Activated CD8-positive, alpha-beta memory T cell treated with anti-CD3 and anti-CD28 coated beads for 4 hours (primary cell): ENCODE measurements at regions not wholly inside any gene's neighbourhood (a gene's known extent, or its start where the extent isn't known, plus 50 kb on each side); places are given as distances from the start of the nearest gene placed in this dataset.

ENCODE experiments used
- DNase-seq, 2 donors: peaks; one replicate each; pipeline ENCODE4 v3.0.0-alpha.2; 2020; ENCODE audit warnings: low read depth in 2 of 2

GRCh38 chr20:39830903-39831302 lies 858.1 kb downstream of the MAFB start:
- DNase-seq = no peak

GRCh38 chr20:39829661-39830060 lies 859.4 kb downstream of the MAFB start:
- no peak for DNase-seq

GRCh38 chr20:39829256-39829655 lies 859.8 kb downstream of the MAFB start:
- no peak for DNase-seq

GRCh38 chr20:39825950-39826349 lies 863.1 kb downstream of the MAFB start:
- DNase-seq = no peak

- no peak for DNase-seq
These were observed 863.4 kb downstream of the DHX35 start for GRCh38 chr20:39825524-39825923.

- no peak for DNase-seq
These were observed 861.1 kb downstream of the DHX35 start for GRCh38 chr20:39823224-39823623.

- no peak for DNase-seq
These were observed 860.5 kb downstream of the DHX35 start for GRCh38 chr20:39822667-39823066.

GRCh38 chr20:39813190-39813829 lies 851.2 kb downstream of the DHX35 start:
- no peak for DNase-seq

GRCh38 chr20:39812116-39812515 lies 850.0 kb downstream of the DHX35 start:
- DNase-seq = no peak

- DNase-seq = no peak
These were observed 848.2 kb downstream of the DHX35 start for GRCh38 chr20:39810309-39810708.

- no peak for DNase-seq
These were observed 846.5 kb downstream of the DHX35 start for GRCh38 chr20:39808613-39809012.

- no peak for DNase-seq
These were observed 838.4 kb downstream of the DHX35 start for GRCh38 chr20:39800548-39800947.

- DNase-seq = no peak
These were observed 838.0 kb downstream of the DHX35 start for GRCh38 chr20:39800111-39800510.

- no peak for DNase-seq
These were observed 837.3 kb downstream of the DHX35 start for GRCh38 chr20:39799366-39799965.

- DNase-seq = no peak
These were observed 833.5 kb downstream of the DHX35 start for GRCh38 chr20:39795401-39796272.

- DNase-seq = no peak
These were observed 830.2 kb downstream of the DHX35 start for GRCh38 chr20:39792334-39792733.

- no peak for DNase-seq
These were observed 827.3 kb downstream of the DHX35 start for GRCh38 chr20:39789411-39789810.

- no peak for DNase-seq
These were observed 823.2 kb downstream of the DHX35 start for GRCh38 chr20:39785252-39785917.

GRCh38 chr20:39784693-39785092 lies 822.5 kb downstream of the DHX35 start:
- no peak for DNase-seq

GRCh38 chr20:39778847-39779604 lies 816.9 kb downstream of the DHX35 start:
- DNase-seq = no peak

- no peak for DNase-seq
These were observed 816.3 kb downstream of the DHX35 start for GRCh38 chr20:39778431-39778830.

- no peak for DNase-seq
These were observed 815.5 kb downstream of the DHX35 start for GRCh38 chr20:39777610-39778009.
